Frontal cortex (tissue), 3 donors: ENCODE measurements at regions not wholly inside any gene's neighbourhood (a gene's known extent, or its start where the extent isn't known, plus 50 kb on each side); places are given as distances from the start of the nearest gene placed in this dataset.

ENCODE experiments used
- DNase-seq, 2 donors: peaks; one replicate each; pipeline ENCODE4 v3.0.0; 2012; ENCODE audit warnings: low spot score in 2 of 2
- FAIRE-seq: peaks from 2 replicates; lab custom pipeline; 2012; peaks lifted over from hg19 to GRCh38; lab: Jason Lieb, UNC
- donor health status: control.
- donor health status: control.
- donor health status: control.

DNA sequence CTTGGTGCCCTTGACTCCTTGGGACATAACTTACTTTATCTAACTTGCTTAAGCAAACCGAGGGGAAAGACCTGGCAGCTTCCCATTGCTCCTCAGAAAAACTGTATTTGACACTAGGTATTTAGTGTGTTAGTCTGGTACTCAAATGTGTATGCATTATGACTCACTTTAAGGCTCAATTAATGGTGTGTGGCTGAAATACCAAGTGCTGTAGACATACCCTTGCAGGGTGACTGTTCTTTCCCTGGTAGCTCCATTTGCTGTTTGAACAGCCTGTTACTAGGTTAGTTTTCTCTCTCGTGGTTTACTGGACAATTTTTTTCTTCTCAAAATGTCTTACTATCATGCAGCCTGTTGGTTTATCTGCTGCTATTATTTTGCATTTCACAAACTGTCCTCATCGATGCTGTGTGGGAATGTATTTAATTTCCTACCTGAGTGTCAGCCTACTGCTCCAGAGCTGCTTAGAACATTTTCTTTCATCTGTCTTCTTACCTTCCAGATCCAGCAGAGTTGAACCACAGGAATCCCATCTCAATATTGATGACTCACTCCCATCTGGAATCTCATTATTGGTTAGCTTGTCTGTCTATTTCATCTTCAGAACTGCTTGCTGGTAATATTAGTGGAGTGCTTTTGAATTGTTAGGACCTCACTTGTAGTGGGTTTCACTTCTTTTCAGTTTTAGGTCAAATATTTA is 158.0 kb upstream of the FAT1 start:
- DNase-seq (no peak), FAIRE-seq (no peak)

DNA sequence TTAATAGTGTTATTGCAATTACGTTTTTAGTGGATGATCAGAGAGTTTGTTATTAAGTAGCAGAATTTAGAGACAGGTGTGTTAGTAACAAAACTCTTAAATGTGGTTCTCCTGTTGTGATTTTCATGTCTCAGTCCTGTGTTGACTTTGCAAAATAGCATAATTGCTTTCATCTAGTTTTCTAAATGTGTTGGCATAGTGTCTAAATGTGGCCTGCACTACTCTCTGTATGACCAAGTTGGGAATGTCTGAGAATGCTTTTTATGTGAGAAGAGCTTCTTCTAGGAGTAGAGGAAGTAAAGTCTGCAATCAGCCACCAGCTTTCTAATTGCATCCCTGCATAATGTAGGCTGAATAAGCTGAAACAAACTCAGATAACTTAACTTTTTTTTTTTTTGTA is 158.6 kb upstream of the FAT1 start:
- DNase-seq (no peak), FAIRE-seq (no peak)

DNA sequence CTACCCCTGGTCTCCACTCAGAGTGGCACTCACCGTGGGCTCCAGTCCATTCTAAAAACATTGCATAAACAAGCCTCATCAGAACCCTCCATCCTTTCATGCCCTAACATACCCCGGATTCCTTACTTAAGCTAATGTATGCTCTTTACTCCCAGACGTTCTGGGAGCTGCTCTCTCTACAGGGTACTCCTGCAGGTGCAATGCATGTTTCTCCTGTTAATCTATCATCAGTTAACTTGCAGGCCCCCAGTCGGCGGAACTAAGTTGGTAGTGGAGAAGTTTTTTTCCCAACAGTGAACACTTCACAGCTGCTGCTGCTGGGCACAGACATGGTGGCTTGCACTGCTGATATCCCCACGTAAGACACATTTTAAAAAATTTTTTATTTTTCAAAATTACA is 161.6 kb upstream of the FAT1 start:
- FAIRE-seq: no peak

DNA sequence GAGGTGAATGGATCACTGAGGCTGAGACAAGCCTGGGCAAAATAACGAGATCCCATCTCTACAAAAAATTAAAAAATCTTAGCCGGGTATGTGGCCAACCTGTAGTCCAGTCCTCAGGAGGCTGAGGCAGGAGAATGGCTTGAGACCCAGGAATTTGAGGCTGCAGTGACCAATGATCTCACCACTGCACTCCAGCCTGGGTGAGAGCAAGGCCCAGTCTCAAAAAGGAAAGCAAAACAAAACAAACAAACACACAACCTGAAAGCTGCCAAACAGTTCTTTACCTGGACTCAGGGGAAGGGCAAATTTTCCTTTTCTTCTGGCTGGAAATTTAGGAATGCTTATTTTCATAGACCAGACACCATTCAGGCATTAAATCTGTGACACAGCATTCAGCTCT is 163.1 kb upstream of the FAT1 start:
- no peak for DNase-seq
- FAIRE-seq: no peak

More for the DNA sequence above, 161.6 kb upstream of the FAT1 start:
- no peak for DNase-seq

DNA sequence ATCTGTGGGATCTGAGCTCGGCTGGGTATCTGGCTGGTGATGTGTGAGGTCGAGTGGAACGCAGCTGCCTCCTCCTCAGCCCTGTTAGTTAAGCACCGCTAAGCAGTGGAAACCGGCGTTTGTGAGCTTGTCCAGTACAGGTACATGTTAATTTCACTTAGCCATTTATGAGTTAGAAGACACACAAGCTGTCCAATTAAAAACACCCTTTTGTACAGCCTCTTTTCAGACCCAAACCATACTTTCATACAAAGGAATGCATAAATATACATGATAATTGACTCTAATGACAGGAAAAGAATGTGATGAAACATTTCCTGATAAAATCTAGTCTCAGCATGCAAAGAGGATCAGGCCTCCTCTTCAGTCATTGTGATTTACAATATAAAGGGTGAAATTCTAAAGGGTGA is 163.6 kb upstream of the FAT1 start:
- DNase-seq (no peak), FAIRE-seq (no peak)

DNA sequence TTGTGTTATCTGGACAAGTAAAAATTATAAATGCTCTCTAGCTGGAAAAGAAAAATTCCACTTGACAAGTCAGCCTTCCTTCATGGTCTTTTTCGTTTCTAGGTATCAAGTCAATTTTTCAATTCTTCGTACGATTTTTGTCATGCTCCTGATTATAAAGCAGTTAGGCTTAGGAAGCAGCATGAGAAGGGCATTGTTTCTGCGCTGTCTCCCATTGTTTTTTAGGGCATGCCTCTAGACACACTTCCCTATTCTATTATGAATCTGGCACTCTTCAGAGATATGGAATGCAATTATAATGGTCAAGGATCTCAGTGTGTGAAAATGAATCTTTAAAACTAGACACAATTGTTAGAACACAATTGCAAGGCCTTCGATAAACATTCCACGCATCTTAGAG is 164.1 kb upstream of the FAT1 start:
- no peak for FAIRE-seq
- no peak for DNase-seq

DNA sequence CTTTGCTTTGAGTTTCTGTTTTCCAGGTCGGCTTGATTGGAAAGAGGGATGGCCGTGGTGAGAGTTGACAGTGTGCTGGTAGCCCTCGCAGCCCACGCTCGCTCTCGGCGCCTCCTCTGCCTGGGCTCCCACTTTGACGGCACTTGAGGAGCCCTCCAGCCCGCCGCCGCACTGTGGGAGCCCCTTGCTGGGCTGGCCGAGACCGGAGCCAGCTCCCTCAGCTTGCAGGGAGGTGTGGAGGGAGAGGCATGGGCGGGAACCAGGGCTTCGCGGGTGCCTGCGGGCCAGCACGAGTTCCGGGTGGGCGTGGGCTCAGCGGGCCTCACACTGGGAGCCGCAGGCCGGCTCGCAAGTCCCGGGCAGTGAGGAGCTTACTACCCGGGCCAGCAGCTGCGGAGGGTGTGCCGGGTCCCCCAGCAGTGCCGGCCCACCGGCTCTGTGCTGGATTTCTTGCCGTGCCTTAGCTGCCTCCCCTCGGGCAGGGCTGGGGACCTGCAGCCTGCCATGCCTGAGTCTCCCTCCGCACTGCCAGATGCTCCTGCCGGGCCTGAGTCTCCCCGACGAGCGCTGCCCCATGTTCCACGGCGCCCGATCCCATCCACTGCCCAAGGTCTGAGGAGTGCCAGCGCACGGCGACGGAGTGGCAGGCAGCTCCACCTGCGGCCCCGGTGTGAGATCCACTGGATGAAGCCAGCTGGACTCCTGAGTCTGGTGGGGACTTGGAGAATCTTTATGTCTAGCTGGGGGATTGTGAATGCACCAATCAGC is 166.4 kb upstream of the FAT1 start:
- no peak for DNase-seq
- no peak for FAIRE-seq

DNA sequence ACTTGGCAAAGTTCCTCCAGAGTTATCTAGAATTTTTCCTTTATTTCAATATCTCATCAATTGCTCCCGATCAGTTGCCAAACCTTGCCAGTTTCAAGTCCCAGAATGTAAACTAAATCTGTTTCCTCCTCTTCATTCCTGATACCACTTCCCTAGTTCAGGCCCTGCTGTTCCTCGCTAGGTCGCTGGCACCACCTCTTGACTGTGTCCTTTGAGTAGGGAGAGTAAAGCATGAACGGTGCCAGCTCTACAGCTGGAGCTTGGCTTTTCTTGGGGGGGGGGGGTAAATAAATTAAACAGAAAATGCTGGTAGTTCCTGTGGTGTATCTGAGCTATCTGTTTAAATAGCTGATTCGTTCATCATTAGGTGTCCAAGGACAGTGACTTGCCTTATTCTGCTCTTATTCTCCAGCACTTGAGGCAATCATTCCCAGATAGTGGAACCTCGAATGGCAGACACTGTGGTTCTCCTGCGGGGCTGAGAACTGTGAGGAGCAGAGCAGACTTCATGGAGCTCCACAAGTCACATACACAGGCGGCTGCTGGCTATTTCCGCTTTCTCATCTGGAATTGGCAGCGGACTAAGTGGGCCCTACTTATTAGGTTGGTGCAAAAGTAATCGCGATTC is 168.3 kb upstream of the FAT1 start:
- DNase-seq (no peak), FAIRE-seq (no peak)

DNA sequence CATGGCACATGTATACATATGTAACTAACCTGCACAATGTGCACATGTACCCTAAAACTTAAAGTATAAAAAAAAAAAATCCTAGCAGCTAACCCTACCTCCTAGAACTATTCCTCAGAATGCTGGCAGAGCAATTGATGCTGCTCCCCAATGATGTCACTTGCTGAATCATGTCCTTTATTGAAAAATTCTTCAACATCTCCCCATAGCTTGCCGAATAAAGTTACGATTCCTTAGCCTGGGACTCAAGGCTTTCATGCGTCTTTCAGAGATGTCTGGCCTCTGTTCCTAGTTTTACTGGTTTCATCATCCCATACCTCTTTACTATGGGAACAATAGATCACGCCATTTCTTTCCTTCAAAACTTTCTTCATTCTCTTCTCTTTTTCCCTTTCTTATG is 174.7 kb upstream of the FAT1 start:
- FAIRE-seq (no peak), DNase-seq (no peak)

DNA sequence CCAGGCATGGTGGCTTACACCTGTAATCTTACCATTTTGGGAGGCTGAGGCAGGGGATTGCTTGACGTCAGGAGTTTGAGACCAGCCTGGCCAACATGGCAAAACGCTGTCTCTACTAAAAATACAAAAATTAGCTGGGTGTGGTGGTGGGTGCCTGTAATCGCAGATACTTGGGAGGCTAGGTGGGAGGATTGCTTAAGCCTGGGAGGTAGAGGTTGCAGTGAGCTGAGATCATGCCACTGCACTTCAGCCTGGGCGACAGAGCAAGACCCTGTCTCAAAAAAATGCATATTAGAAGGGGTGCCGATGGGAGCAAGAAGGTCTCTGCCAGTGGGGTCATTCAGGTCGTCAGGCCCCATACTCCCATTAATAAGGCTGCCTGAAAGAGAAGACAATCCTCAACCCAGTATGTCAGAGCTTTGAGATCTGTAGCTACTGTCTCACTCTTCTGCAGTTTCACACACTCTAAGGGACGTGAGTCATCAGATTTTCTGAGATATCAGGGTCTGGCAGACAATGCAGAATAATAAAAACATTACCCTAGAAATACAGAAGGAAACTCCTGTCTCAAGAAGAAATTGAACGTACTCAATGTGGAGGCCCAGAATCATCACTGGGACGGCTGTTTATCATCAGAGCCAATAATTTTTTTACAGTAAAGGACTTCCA is 176.7 kb upstream of the FAT1 start:
- no peak for FAIRE-seq

DNA sequence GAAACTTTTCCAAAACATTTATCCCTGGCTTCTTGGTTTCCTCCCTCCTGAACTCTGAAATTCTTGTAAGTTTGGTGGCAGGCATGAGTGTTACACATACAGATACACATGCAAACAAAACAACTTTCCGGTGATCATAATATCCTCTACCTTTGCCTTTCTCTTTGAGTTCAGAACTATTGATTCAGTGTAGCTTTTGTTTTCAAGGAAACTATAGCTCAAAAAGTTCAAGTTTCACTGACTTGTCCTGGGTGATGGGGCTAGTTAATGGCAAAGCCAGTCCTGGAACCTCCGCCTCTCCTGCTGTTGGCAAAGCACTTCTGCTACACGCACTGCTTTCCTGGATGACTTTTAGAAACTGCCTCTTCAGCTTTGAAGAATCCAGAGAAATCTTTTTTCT is 177.3 kb upstream of the FAT1 start:
- DNase-seq (no peak), FAIRE-seq (no peak)

More for the DNA sequence above, 176.7 kb upstream of the FAT1 start:
- no peak for DNase-seq

DNA sequence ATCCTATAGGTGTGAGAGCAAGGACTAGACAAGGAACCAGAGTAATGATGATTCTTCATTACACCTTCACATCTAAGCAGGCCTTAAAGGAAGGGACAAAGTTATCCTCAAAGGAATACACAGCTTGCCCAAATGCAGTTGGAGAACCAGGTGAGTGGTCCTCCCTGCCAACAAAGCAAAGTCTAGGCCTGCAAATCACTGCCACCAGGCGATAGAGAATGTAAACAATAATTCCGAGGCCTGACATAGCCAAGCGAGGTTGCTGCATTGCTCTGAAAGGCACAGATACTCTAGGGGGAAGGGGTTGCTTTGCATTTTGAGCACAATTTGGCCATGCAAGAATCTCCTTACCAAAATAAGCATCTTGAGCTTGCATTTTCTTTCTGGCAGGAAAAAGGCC is 178.2 kb upstream of the FAT1 start:
- FAIRE-seq: no peak
- DNase-seq: no peak

DNA sequence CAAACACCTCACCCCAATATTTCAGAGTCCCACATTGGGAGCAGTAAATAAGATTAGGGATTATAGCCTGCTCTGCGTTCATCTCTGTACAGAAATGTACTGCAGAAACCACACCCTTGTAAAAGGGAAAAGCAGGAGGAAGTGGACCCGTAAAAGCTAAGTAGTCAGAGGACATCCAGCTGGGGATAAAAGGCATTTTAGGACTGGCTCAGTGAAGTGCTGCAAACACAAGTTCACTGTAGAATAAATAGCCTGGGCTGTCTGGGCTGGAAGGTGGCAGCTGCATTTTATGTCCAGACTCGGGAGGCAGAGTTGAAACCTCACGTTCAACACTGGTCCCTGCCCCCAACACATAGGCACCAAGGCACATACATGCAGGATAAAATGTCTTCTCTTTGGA is 178.7 kb upstream of the FAT1 start:
- DNase-seq (no peak), FAIRE-seq (no peak)

DNA sequence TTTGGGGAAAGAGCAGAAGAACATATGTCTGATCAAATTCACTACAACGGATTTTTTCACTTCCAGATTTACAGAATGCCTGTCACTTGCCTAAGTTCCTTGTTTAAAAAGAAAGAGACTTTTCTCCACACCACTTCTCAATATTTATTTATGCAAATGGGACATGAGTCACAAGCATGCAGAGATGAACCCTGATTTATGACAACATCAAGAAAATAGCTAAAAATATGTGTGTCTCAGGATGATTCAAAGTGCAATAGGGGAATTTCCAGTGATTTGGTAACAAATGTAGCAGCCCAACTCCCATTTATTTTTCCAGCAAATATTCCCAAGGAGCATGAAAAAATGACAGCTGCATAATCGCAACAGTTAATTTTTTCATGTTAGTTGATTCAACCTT is 180.4 kb upstream of the FAT1 start:
- DNase-seq: no peak
- FAIRE-seq: no peak

DNA sequence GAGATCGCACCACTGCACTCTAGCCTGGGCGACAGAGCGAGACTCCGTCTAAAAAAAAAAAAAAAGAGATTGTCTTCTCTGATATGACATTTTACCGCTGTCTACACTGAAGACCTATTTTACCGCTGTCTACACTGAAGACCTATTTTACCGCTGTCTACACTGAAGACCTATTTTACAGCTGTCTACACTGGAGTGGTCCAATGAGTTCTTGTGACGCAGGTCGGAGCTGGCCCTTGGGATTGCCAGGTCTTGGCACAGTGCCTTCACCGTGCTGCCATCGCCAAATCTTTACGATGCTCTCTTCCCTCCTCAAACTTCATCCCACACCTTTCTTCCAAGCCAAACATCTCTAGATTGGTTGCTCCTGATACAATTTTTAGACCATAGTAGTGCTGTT is 183.1 kb upstream of the FAT1 start:
- FAIRE-seq (no peak), DNase-seq (no peak)

DNA sequence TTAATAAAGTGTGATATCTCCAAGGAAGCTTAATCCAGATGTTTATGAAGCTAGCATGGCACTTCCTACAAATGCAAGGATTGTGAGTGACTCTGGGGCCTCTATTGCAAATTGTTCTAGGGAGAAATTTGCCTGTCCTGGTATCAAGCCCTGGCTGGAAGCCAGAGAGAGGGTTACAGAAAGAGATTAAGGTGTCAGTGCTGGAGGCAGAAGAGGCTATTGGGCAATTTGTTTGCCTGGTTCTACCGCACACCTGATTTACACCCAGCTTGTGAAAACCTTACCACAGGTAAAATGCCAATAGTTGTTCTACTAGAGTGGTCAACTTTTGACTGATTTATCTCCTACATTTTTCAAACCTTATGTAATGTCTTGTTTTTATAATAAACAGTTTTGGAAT is 186.7 kb upstream of the FAT1 start:
- FAIRE-seq (no peak), DNase-seq (no peak)

DNA sequence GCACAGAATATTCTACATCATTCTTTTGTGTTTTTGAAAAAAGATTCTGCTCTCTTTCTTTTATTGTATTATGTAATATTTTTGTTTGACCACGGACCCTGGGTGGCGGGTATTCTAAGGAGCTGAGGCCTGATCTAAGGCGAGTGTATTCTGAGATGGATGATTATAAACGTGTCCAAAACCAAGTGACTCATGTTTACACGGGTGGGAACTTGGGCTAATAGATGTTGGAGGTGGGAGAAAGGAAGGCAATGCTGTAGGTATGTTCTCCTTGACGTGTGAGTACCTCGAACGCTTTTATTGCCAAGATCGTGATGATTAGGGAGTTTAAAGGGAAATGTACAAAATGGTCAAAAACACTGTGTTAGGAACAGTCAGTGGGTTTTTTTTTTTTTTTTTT is 188.9 kb upstream of the FAT1 start:
- no peak for DNase-seq

DNA sequence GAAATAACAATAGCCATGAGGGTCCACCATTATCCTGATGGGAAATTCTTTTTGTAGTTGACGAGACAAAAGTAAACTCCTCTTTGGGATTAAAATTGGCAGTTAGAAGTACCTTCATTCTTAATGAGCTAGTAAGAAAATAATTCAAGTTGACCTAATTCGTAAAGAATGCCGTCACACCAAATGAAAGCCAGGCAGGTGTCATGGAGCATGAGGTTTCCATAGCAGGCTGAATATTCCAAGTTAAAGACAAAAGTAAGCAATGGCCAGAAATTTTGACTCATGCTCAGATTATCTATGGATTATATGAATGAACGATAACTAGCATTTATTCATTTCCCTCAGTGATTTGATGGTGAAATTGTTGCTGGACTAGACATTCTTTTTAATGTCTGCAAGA is 192.2 kb upstream of the FAT1 start:
- DNase-seq (no peak), FAIRE-seq (no peak)

More for the DNA sequence above, 188.9 kb upstream of the FAT1 start:
- FAIRE-seq: no peak

DNA sequence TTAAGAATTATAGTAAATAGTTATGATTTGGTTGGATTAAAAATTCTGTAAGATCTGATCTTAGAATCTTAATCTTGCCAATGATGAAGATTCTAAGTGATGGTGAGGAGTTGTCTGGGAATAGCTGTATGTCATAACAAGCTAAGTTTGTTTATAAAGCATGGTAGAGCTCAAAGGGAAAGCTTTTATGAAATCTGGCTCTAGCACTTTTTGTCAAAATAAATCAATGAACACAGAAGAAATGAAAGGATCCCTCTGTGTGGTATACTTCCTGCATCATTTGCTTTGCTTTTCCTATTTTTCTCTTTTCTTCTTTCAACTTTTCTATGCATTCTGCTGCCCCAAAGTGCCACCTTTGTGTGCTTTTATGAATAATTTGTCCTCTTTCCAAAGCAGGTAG is 193.5 kb upstream of the FAT1 start:
- DNase-seq (no peak), FAIRE-seq (no peak)

DNA sequence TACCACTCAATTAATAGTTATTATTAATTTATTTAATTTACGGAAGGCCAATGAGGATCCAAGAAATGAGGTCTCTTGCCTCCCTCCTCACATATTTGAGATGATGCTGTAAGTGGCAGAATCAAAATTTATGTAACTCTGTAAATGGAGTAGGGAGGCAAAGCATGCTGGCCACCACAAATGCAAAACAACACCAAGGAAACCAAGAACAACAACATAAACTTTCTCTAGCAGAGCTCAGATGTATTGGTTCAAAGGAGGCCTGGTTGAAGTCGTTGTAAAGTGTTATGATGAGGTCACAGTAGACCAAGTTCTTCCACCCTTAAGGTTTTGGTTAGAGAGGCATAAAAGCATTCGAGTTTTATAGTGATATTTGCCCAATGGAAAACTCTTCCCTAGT is 194.8 kb upstream of the FAT1 start:
- no peak for FAIRE-seq
- DNase-seq: no peak

DNA sequence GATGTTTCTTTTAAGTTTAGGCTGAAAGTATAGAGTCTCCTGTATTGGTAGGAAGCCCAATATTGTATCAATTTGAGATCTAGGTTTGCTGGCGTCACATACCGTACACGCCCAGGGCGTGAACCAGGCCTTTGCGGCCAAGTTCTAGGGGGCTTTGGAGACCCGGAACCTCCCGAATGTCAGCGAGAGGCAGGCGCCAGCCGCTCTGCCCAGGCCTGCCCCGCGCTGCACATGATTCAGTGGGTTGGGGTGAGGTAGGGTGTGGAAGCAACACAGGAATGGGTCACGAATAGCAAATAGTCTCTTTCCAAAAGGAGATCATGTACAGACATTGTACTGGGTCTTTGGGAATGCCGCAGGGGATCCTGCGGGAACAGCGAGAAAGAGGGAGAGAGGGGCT is 195.7 kb upstream of the FAT1 start:
- no peak for FAIRE-seq

More for the DNA sequence above, 195.7 kb upstream of the FAT1 start:
- DNase-seq: no peak
